Liver (tissue), 8 donors: ENCODE measurements at regions not wholly inside any gene's neighbourhood (a gene's known extent, or its start where the extent isn't known, plus 50 kb on each side); places are given as distances from the start of the nearest gene placed in this dataset.

Source experiments
- DNase-seq: peaks from one replicate; pipeline ENCODE4 v3.0.0-alpha.2; 2017; ENCODE audit warnings: low spot score
- H3K27ac ChIP-seq, 2 donors: one replicate each; pipeline ENCODE4 v1.7.0; 2013; ENCODE audit warnings: inconsistent platforms in 2 of 2, low read length in 2 of 2, control low read depth in 1 of 2, low read depth in 1 of 2, mild to moderate bottlenecking in 1 of 2
- H3K27me3 ChIP-seq, 4 donors: one replicate each; pipeline versions ENCODE4 v1.6.1 to v1.7.0; 2013; ENCODE audit warnings: low read length in 3 of 4, inconsistent platforms in 1 of 4, mild to moderate bottlenecking in 1 of 4, moderate library complexity in 1 of 4; ENCODE audit not compliant: control insufficient read depth in 4 of 4, insufficient read depth in 4 of 4
- H3K36me3 ChIP-seq, 4 donors: one replicate each; pipeline versions ENCODE4 v1.6.1 to v1.7.0; 2013; ENCODE audit warnings: low read length in 3 of 4, mild to moderate bottlenecking in 3 of 4, low read depth in 1 of 4, moderate library complexity in 1 of 4; ENCODE audit not compliant: control insufficient read depth in 4 of 4, insufficient read depth in 3 of 4
- H3K4me1 ChIP-seq, 4 donors: one replicate each; pipeline versions ENCODE4 v1.6.1 to v1.7.0; 2013; ENCODE audit warnings: low read length in 3 of 4, mild to moderate bottlenecking in 3 of 4, moderate library complexity in 1 of 4; ENCODE audit not compliant: control insufficient read depth in 4 of 4, insufficient read depth in 4 of 4
- H3K4me3 ChIP-seq, 3 donors: one replicate each; pipeline versions ENCODE4 v1.6.1 to v1.7.0; 2013; ENCODE audit warnings: low read length in 3 of 3, control low read depth in 1 of 3, low read depth in 1 of 3, mild to moderate bottlenecking in 1 of 3
- H3K9ac ChIP-seq, 2 donors: one replicate each; pipeline ENCODE4 v1.7.0; 2013; ENCODE audit warnings: low read length in 2 of 2, mild to moderate bottlenecking in 2 of 2, moderate library complexity in 2 of 2, control low read depth in 1 of 2, low read depth in 1 of 2
- H3K9me3 ChIP-seq, 4 donors: one replicate each; pipeline versions ENCODE4 v1.6.1 to v1.7.0; 2013; ENCODE audit warnings: low read length in 3 of 4; ENCODE audit not compliant: control insufficient read depth in 4 of 4
- CTCF ChIP-seq: fragments of 150-350 bp; IDR thresholded peaks from 2 replicates; pipeline ENCODE4 v1.5.1; 2017; ENCODE audit warnings: improper control_type of control experiment, low read depth, low read length; ENCODE audit not compliant: missing input control
- EGR1 ChIP-seq, 2 donors: IDR thresholded peaks; 2 replicates each; pipeline ENCODE4 v1.6.1; 2016 to 2018; ENCODE audit warnings: antibody characterized with exemption in 2 of 2, low read depth in 2 of 2
- FOXA1 ChIP-seq: IDR thresholded peaks from 2 replicates; pipeline ENCODE4 v1.6.1; 2016; ENCODE audit warnings: antibody characterized with exemption
- FOXA2 ChIP-seq: IDR thresholded peaks from 2 replicates; pipeline ENCODE4 v1.6.1; 2016; ENCODE audit warnings: antibody characterized with exemption
- GABPA ChIP-seq, 2 donors: IDR thresholded peaks in 1 of 2; conservative IDR thresholded peaks in 1 of 2; 2 replicates each; pipeline ENCODE4 v1.6.1; 2016; ENCODE audit warnings: antibody characterized with exemption in 2 of 2, mild to moderate bottlenecking in 1 of 2, moderate library complexity in 1 of 2
- HNF4A ChIP-seq, 2 donors: conservative IDR thresholded peaks; 2 replicates each; pipeline ENCODE4 v1.6.1; 2016; ENCODE audit warnings: antibody characterized with exemption in 2 of 2, mild to moderate bottlenecking in 2 of 2
- HNF4G ChIP-seq: IDR thresholded peaks from 2 replicates; pipeline ENCODE4 v1.6.1; 2016; ENCODE audit warnings: antibody characterized with exemption
- JUND ChIP-seq, 2 donors: IDR thresholded peaks; 2 replicates each; pipeline ENCODE4 v1.6.1; 2016; ENCODE audit warnings: antibody characterized with exemption in 2 of 2
- NR2F2 ChIP-seq: IDR thresholded peaks from 2 replicates; pipeline ENCODE4 v1.6.1; 2016; ENCODE audit warnings: antibody characterized with exemption
- RAD21 ChIP-seq, 2 donors: IDR thresholded peaks; 2 replicates each; pipeline ENCODE4 v1.6.1; 2016; ENCODE audit warnings: antibody characterized with exemption in 2 of 2, mild to moderate bottlenecking in 2 of 2
- REST ChIP-seq: IDR thresholded peaks from 2 replicates; pipeline ENCODE4 v1.6.1; 2016; ENCODE audit warnings: antibody characterized with exemption, mild to moderate bottlenecking
- SP1 ChIP-seq: IDR thresholded peaks from 2 replicates; pipeline ENCODE4 v1.6.1; 2018; ENCODE audit warnings: antibody characterized with exemption, mild to moderate bottlenecking
- YY1 ChIP-seq: IDR thresholded peaks from 2 replicates; pipeline ENCODE4 v1.6.1; 2016; ENCODE audit warnings: antibody characterized with exemption, mild to moderate bottlenecking
- ZBTB33 ChIP-seq: IDR thresholded peaks from 2 replicates; pipeline ENCODE4 v1.6.1; 2016; ENCODE audit warnings: antibody characterized with exemption
- WGBS: extraction: QIAGEN DNeasy Blood & Tissue Kit; methylation state at CpG from one replicate; pipeline ENCODE4 v1.1.7; 2013; 5-methylcytosine and 5-hydroxymethylcytosine counted together
- TF ChIP-seq, protein P1 (sequence below): IDR thresholded peaks from 2 replicates; pipeline ENCODE4 v1.6.1; 2016; ENCODE audit warnings: antibody characterized with exemption
- TF ChIP-seq, protein P2 (sequence below): IDR thresholded peaks from 2 replicates; pipeline ENCODE4 v1.6.1; 2016; ENCODE audit warnings: antibody characterized with exemption
- donor health status: healthy.
- donor health status: healthy.
- donor health status: healthy.
- donor health status: healthy.
- donor health status: healthy.

DNA sequence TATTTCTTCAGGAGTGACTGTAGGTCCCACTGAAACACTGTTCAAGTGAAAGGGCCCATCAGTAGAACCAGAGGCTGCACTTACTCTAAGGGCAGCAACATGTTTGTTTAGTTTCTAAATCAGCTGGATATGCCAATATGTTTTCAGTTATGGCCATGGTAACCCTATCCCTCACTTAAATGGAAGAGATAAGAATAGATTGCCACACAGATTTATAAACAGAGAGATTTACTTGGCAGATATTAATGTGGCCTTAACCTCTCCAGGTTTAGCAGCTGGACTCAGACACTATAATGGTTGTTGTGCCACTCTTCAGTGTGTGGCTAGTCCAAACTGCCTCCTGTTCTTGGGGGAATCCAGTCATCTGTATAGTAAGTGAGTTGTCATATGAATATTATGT lies 354.1 kb downstream of the TEX13C start (continued):
- TF ChIP-seq ZBTB33 = peak; percentile 39
- peak; percentile 28 for TF ChIP-seq FOXA1
- TF ChIP-seq SP1 = peak; percentile 31
- no peak for TF ChIP-seq HNF4G
- TF ChIP-seq, protein P1, sequence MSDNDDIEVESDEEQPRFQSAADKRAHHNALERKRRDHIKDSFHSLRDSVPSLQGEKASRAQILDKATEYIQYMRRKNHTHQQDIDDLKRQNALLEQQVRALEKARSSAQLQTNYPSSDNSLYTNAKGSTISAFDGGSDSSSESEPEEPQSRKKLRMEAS = no peak
- peak; percentile 60 for TF ChIP-seq FOXA2
- TF ChIP-seq RAD21 (IDR thresholded peaks at IDR 0.05) = peak; percentile 34 to 52
- no peak for TF ChIP-seq JUND (IDR thresholded peaks at IDR 0.05)

DNA sequence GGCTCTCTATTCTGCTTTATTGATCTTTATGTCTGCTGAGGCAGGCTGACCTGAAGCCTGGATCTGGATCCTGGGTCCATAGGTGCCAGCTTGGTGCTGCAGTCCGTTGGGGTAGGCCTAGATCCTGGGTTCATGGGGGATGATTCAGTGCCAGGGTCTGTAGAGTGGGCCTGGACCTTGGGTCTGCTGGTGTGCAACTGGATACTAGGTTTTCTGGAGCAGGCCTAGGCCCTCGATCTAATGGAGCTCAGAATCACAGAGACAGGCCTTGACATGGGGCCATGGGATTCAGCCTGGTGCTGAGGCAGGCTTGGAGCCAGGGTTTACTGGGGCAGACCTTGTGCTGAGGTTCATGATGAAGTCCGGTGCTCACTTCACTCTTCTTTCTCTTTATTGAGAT lies 358.6 kb downstream of the TEX13C start:
- 65% methylated on average over 3 of the region's 3 CpGs for WGBS

GRCh38 chrX:125680366-125680765 lies 360.7 kb downstream of the TEX13C start:
- Histone ChIP-seq H3K4me1 (peaks cover 0 to under 1% (median 0%) of the 10 kb centered on the region in 4 donors), H3K36me3 (no peaks in the 10 kb centered on the region), H3K9me3 (no peaks in the 10 kb centered on the region), H3K9ac (no peak overlapping the region), H3K27ac (no peak overlapping the region), H3K27me3 (no peaks in the 10 kb centered on the region), H3K4me3 (no peak overlapping the region)
- TF ChIP-seq REST (no peak), JUND (IDR thresholded peaks at IDR 0.05) (no peak), EGR1 (IDR thresholded peaks at IDR 0.05; ENCODE audit: low read depth in 2 of 2) (no peak), NR2F2 (no peak), HNF4A (conservative IDR thresholded peaks at IDR 0.05) (no peak), YY1 (no peak), RAD21 (IDR thresholded peaks at IDR 0.05) (no peak), GABPA (IDR thresholded peaks at IDR 0.05 in 1 of 2, conservative IDR thresholded peaks at IDR 0.05 in 1 of 2) (no peak), FOXA1 (no peak), SP1 (no peak), HNF4G (no peak), CTCF (no peak)
- TF ChIP-seq, protein P1 = no peak
- TF ChIP-seq, protein P2, sequence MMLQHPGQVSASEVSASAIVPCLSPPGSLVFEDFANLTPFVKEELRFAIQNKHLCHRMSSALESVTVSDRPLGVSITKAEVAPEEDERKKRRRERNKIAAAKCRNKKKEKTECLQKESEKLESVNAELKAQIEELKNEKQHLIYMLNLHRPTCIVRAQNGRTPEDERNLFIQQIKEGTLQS = no peak
- DNase-seq = no peak

More for the DNA sequence above, 358.6 kb downstream of the TEX13C start:
- H3K4me1 ChIP-seq = peaks cover 0 to 13% (median 5%) of the 10 kb centered on the region in 4 donors
- no peaks in the 10 kb centered on the region for H3K27me3 ChIP-seq
- no peak overlapping the region for H3K4me3 ChIP-seq
- DNase-seq = no peak
- TF ChIP-seq ZBTB33 (no peak), SP1 (no peak), RAD21 (IDR thresholded peaks at IDR 0.05) (no peak), HNF4A (conservative IDR thresholded peaks at IDR 0.05) (no peak), YY1 (no peak)
- TF ChIP-seq, protein P1 = no peak
- H3K36me3 ChIP-seq = no peaks in the 10 kb centered on the region
- no peak overlapping the region for H3K27ac ChIP-seq
- peaks cover 0 to 2% (median 0%) of the 10 kb centered on the region in 4 donors for H3K9me3 ChIP-seq
- H3K9ac ChIP-seq = no peak overlapping the region
